HEK293 (cell line): ENCODE measurements at regions not wholly inside any gene's neighbourhood (a gene's known extent, or its start where the extent isn't known, plus 50 kb on each side); places are given as distances from the start of the nearest gene placed in this dataset.

Experiments used
- CTCF ChIA-PET: fragments of 350-600 bp; formaldehyde crosslinking; extraction: SDS; loops from one replicate; lab custom pipeline; 2021; ENCODE audit warnings: antibody characterized with exemption; lab: Yijun Ruan, JAX
- POLR2A ChIA-PET: fragments of 300-600 bp; formaldehyde crosslinking; extraction: SDS; loops from one replicate; lab custom pipeline; 2020; ENCODE audit warnings: antibody characterized with exemption, inconsistent platforms; lab: Yijun Ruan, JAX
- H3K27ac ChIP-seq: fragments of 200-500 bp; sonication (Bioruptor generic); 2 replicates; pipeline ENCODE4 v1.5.1; 2014; ENCODE audit warnings: low read depth, low read length, control low read depth, inconsistent platforms; ENCODE audit errors: extremely low read depth
- H3K36me3 ChIP-seq, 2 experiments: fragments of 200-500 bp in 1 of 2; sonication (Bioruptor generic) in 1 of 2; 1 replicate in 1 of 2; 2 replicates in 1 of 2; pipeline ENCODE4 v1.5.1; 2014 to 2017; ENCODE audit warnings: inconsistent platforms in 2 of 2, low read length in 2 of 2; ENCODE audit not compliant: control insufficient read depth in 2 of 2, insufficient read depth in 1 of 2
- H3K4me1 ChIP-seq: fragments of 200-500 bp; sonication (Bioruptor generic); 2 replicates; pipeline ENCODE4 v1.5.1; 2014; ENCODE audit warnings: mild to moderate bottlenecking, low read length, inconsistent platforms; ENCODE audit not compliant: control insufficient read depth, insufficient read depth
- H3K4me3 ChIP-seq: 2 replicates; pipeline ENCODE4 v1.5.1; 2011; ENCODE audit warnings: low read depth, mild to moderate bottlenecking, control low read depth, low read length, moderate library complexity
- H3K9me3 ChIP-seq: fragments of 200-500 bp; sonication (Bioruptor generic); 2 replicates; pipeline ENCODE4 v1.5.1; 2014; ENCODE audit warnings: low read depth, low read length, inconsistent platforms; ENCODE audit not compliant: control insufficient read depth, insufficient read depth
- GFI1B ChIP-seq: fragments of 450-650 bp; formaldehyde crosslinking; IDR thresholded peaks from 2 replicates; pipeline ENCODE4 v1.5.1; 2016; ENCODE audit warnings: missing biosample characterization, missing genetic modification characterization
- IKZF3 ChIP-seq: fragments of 450-650 bp; IDR thresholded peaks from 2 replicates; pipeline ENCODE4 v1.5.0; 2018; ENCODE audit warnings: missing biosample characterization, mild to moderate bottlenecking, missing genetic modification characterization, moderate library complexity
- KLF8 ChIP-seq: fragments of 450-650 bp; formaldehyde crosslinking; IDR thresholded peaks from 2 replicates; pipeline ENCODE4 v1.5.1; 2016; ENCODE audit warnings: missing biosample characterization, missing genetic modification characterization
- OSR2 ChIP-seq: fragments of 450-650 bp; formaldehyde crosslinking; IDR thresholded peaks from 2 replicates; pipeline ENCODE4 v1.5.1; 2016; ENCODE audit warnings: missing biosample characterization, missing genetic modification characterization
- SALL2 ChIP-seq: fragments of 450-650 bp; formaldehyde crosslinking; IDR thresholded peaks from 2 replicates; pipeline ENCODE4 v1.5.0; 2017; ENCODE audit warnings: missing biosample characterization, mild to moderate bottlenecking, missing genetic modification characterization, borderline replicate concordance
- ZBTB20 ChIP-seq: fragments of 450-650 bp; formaldehyde crosslinking; IDR thresholded peaks from 2 replicates; pipeline ENCODE4 v1.5.1; 2016; ENCODE audit warnings: missing biosample characterization, missing genetic modification characterization
- ZBTB21 ChIP-seq: fragments of 450-650 bp; formaldehyde crosslinking; IDR thresholded peaks from 2 replicates; pipeline ENCODE4 v1.5.1; 2017; ENCODE audit warnings: missing biosample characterization, missing genetic modification characterization
- ZEB2 ChIP-seq: fragments of 450-650 bp; formaldehyde crosslinking; IDR thresholded peaks from 2 replicates; pipeline ENCODE4 v1.5.1; 2016; ENCODE audit warnings: missing biosample characterization, missing genetic modification characterization
- ZFP3 ChIP-seq: fragments of 450-650 bp; formaldehyde crosslinking; IDR thresholded peaks from 2 replicates; pipeline ENCODE4 v1.5.1; 2016; ENCODE audit warnings: low read depth, missing biosample characterization, missing genetic modification characterization
- ZFP69B ChIP-seq: fragments of 450-650 bp; formaldehyde crosslinking; IDR thresholded peaks from 2 replicates; pipeline ENCODE4 v1.5.1; 2016; ENCODE audit warnings: missing biosample characterization, missing genetic modification characterization
- ZNF140 ChIP-seq: fragments of 450-650 bp; formaldehyde crosslinking; IDR thresholded peaks from 2 replicates; pipeline ENCODE4 v1.5.1; 2016; ENCODE audit warnings: missing biosample characterization, missing genetic modification characterization
- ZNF23 ChIP-seq: fragments of 450-650 bp; formaldehyde crosslinking; IDR thresholded peaks from 2 replicates; pipeline ENCODE4 v1.5.1; 2016; ENCODE audit warnings: missing biosample characterization, missing genetic modification characterization, borderline replicate concordance
- ZNF24 ChIP-seq: fragments of 450-650 bp; formaldehyde crosslinking; IDR thresholded peaks from 2 replicates; pipeline ENCODE4 v1.5.1; 2016; ENCODE audit warnings: missing biosample characterization, missing genetic modification characterization
- ZNF248 ChIP-seq: fragments of 450-650 bp; formaldehyde crosslinking; IDR thresholded peaks from 2 replicates; pipeline ENCODE4 v1.5.1; 2017; ENCODE audit warnings: missing biosample characterization, missing genetic modification characterization
- ZNF341 ChIP-seq: fragments of 450-650 bp; formaldehyde crosslinking; IDR thresholded peaks from 2 replicates; pipeline ENCODE4; 2016; ENCODE audit warnings: low read depth, missing biosample characterization, missing genetic modification characterization
- ZNF37A ChIP-seq: fragments of 450-650 bp; IDR thresholded peaks from 2 replicates; pipeline ENCODE4 v1.5.1; 2018; ENCODE audit warnings: missing biosample characterization, missing genetic modification characterization
- ZNF473 ChIP-seq: fragments of 450-650 bp; formaldehyde crosslinking; IDR thresholded peaks from 2 replicates; pipeline ENCODE4 v1.5.1; 2017; ENCODE audit warnings: missing biosample characterization, missing genetic modification characterization
- ZNF510 ChIP-seq: fragments of 450-650 bp; formaldehyde crosslinking; IDR thresholded peaks from 2 replicates; pipeline ENCODE4 v1.5.1; 2018; ENCODE audit warnings: mild to moderate bottlenecking, missing genetic modification characterization, missing biosample characterization; ENCODE audit not compliant: insufficient replicate concordance
- ZNF768 ChIP-seq: fragments of 450-650 bp; formaldehyde crosslinking; IDR thresholded peaks from 2 replicates; pipeline ENCODE4 v1.5.1; 2018; ENCODE audit warnings: missing biosample characterization, mild to moderate bottlenecking, missing genetic modification characterization
- TF ChIP-seq, protein P1 (sequence below): fragments of 450-650 bp; IDR thresholded peaks from 2 replicates; pipeline ENCODE4 v1.5.1; 2018; ENCODE audit warnings: missing biosample characterization, mild to moderate bottlenecking, missing genetic modification characterization
- TF ChIP-seq, protein P2 (sequence below): fragments of 450-650 bp; formaldehyde crosslinking; IDR thresholded peaks from 2 replicates; pipeline ENCODE4 v1.5.1; 2016; ENCODE audit warnings: missing biosample characterization, missing genetic modification characterization
- TF ChIP-seq, protein P3 (sequence below): sonication (generic); formaldehyde crosslinking; IDR thresholded peaks from 2 replicates; pipeline ENCODE4 v1.8.1; 2022; ENCODE audit warnings: mild to moderate bottlenecking, moderate library complexity, missing genetic modification reagents
- TF ChIP-seq, protein P4 (sequence below): fragments of 450-650 bp; formaldehyde crosslinking; IDR thresholded peaks from 2 replicates; pipeline ENCODE4 v1.5.1; 2017; ENCODE audit warnings: missing biosample characterization, missing genetic modification characterization

DNA sequence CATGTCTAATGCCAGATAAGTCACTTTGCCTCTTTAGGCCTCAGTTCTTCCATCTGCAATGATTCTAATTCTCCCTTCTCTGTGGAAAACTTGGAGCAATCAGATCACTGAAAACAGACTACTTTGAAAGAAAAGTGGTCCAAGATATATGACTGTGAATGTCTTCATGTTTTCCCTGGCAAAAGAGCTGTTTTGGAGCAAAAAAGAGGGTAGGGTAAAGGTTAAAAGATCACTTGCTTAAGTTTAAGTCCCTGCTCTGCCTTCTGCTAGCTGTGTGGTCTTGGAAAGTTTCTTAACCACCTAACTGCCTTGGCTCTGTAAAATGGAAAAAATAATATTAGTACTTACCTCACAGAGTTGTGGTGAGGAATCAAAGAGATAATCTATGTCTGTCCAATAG, 140.3 kb upstream of the PAK3 start:
- H3K27ac ChIP-seq: no peak overlapping the region
- no peaks in the 10 kb centered on the region for H3K9me3 ChIP-seq
- H3K36me3 ChIP-seq: no peaks in the 10 kb centered on the region
- CTCF ChIA-PET: interaction anchor here (0.6 kb wide), 1 partner anchor 226 kb away, joined by 6 read pairs; no protein-coding TSS in a partner anchor
- TF ChIP-seq GFI1B (no peak), ZNF248 (tag by site-specific recombination) (no peak), OSR2 (tag by site-specific recombination) (no peak), ZNF473 (tag by site-specific recombination) (no peak), ZNF37A (tag by site-specific recombination) (no peak), IKZF3 (tag by site-specific recombination) (no peak), ZNF768 (no peak), ZNF510 (tag by site-specific recombination) (no peak), ZBTB21 (tag by site-specific recombination) (no peak)
- TF ChIP-seq, protein P1, sequence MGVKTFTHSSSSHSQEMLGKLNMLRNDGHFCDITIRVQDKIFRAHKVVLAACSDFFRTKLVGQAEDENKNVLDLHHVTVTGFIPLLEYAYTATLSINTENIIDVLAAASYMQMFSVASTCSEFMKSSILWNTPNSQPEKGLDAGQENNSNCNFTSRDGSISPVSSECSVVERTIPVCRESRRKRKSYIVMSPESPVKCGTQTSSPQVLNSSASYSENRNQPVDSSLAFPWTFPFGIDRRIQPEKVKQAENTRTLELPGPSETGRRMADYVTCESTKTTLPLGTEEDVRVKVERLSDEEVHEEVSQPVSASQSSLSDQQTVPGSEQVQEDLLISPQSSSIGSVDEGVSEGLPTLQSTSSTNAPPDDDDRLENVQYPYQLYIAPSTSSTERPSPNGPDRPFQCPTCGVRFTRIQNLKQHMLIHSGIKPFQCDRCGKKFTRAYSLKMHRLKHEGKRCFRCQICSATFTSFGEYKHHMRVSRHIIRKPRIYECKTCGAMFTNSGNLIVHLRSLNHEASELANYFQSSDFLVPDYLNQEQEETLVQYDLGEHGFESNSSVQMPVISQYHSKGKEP (tag by site-specific recombination): no peak
- TF ChIP-seq, protein P2, sequence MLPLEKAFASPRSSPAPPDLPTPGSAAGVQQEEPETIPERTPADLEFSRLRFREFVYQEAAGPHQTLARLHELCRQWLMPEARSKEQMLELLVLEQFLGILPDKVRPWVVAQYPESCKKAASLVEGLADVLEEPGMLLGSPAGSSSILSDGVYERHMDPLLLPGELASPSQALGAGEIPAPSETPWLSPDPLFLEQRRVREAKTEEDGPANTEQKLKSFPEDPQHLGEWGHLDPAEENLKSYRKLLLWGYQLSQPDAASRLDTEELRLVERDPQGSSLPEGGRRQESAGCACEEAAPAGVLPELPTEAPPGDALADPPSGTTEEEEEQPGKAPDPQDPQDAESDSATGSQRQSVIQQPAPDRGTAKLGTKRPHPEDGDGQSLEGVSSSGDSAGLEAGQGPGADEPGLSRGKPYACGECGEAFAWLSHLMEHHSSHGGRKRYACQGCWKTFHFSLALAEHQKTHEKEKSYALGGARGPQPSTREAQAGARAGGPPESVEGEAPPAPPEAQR (tag by site-specific recombination): no peak
- H3K4me1 ChIP-seq: no peaks in the 10 kb centered on the region
- H3K4me3 ChIP-seq: no peak overlapping the region
- POLR2A ChIA-PET: no interaction called here

DNA sequence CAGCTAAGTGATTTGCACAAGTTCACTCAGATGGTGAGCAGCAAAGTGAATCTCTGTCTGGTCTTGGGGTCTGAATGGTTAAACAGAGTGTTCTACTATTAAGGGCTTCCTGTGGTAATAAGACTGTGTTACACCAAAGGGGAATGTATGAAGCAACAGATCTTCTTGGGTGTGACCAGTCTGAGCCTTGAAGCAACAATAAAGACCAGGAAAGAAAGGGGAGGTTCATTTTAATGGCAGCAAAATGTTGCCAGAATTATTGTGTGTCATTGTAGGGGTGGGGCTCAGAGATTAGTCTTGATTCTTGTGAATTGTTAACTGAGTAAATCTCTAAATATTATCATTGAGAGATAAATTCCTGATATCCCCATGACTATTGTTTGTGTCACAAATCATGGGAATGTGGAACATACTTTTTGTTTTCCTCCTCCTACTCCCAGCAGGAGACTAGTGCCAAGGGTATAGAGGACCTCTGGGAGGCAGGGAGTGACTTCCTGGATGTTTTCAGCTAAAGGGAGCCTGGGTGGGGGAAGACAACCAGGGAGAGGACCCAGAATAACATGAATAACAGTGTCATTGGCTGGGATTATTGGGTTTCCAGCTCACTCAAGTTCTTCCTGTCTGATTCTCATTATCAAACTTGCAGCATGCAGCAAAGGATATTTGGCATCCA, 141.4 kb upstream of the PAK3 start:
- Histone ChIP-seq H3K27ac (no peak overlapping the region), H3K4me3 (no peak overlapping the region), H3K36me3 (no peaks in the 10 kb centered on the region), H3K4me1 (no peaks in the 10 kb centered on the region), H3K9me3 (no peaks in the 10 kb centered on the region)
- ChIA-PET CTCF (no interaction called here), POLR2A (no interaction called here)
- TF ChIP-seq ZBTB20 (no peak), ZNF768 (no peak)

DNA sequence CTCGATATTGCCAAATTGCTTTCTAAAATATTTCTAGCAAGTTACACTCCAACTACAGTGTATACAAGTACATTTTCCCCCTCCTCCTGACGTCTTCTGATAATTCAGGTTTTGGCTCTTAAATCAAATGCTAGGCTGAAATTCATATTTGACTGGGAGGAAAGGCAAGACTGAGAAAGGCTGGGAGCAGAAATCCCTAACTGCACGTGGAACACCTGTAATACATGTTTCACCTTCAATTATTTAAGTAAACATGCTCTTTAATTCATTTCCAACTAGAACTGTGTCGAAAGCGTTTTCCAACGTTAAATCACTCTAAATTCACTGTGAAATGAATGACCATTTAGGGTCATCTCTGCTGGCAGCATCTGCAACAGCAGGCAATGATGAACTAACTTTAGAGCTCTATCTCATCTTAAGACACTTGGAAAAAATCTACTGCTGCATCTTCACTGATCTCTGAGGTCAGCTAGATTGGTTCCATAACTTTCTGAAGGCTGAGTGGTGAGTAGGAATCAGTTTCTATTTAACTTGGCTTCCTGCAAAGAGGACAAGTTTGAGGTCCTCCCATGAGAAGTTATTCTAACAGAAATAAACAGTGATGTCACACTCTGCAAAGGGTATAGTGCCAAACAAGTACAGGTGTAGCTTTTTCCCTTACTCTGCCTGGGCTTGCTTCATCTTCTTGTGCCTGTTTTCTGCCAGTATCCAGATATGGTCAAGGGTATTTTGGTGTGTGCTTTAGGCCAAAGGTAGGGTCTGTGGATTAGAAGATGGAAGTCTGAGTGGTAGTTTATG, 144.3 kb upstream of the PAK3 start:
- Histone ChIP-seq H3K36me3 (no peaks in the 10 kb centered on the region), H3K27ac (no peak overlapping the region), H3K4me3 (no peak overlapping the region), H3K4me1 (no peaks in the 10 kb centered on the region), H3K9me3 (no peaks in the 10 kb centered on the region)
- ChIA-PET CTCF (no interaction called here), POLR2A (no interaction called here)
- TF ChIP-seq, protein P3, sequence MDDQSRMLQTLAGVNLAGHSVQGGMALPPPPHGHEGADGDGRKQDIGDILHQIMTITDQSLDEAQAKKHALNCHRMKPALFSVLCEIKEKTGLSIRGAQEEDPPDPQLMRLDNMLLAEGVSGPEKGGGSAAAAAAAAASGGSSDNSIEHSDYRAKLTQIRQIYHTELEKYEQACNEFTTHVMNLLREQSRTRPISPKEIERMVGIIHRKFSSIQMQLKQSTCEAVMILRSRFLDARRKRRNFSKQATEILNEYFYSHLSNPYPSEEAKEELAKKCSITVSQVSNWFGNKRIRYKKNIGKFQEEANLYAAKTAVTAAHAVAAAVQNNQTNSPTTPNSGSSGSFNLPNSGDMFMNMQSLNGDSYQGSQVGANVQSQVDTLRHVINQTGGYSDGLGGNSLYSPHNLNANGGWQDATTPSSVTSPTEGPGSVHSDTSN (CRISPR knock-in tag): no peak
- TF ChIP-seq SALL2 (no peak), ZFP3 (no peak), KLF8 (tag by site-specific recombination) (no peak), ZEB2 (tag by site-specific recombination) (no peak), ZFP69B (tag by site-specific recombination) (no peak), ZNF341 (no peak), ZNF24 (tag by site-specific recombination) (no peak), ZNF23 (no peak), ZNF140 (tag by site-specific recombination) (no peak)
- TF ChIP-seq, protein P4, sequence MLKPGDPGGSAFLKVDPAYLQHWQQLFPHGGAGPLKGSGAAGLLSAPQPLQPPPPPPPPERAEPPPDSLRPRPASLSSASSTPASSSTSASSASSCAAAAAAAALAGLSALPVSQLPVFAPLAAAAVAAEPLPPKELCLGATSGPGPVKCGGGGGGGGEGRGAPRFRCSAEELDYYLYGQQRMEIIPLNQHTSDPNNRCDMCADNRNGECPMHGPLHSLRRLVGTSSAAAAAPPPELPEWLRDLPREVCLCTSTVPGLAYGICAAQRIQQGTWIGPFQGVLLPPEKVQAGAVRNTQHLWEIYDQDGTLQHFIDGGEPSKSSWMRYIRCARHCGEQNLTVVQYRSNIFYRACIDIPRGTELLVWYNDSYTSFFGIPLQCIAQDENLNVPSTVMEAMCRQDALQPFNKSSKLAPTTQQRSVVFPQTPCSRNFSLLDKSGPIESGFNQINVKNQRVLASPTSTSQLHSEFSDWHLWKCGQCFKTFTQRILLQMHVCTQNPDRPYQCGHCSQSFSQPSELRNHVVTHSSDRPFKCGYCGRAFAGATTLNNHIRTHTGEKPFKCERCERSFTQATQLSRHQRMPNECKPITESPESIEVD (tag by site-specific recombination): no peak
